DND-41 (cell line): ENCODE measurements at regions not wholly inside any gene's neighbourhood (a gene's known extent, or its start where the extent isn't known, plus 50 kb on each side); places are given as distances from the start of the nearest gene placed in this dataset.

Source experiments
- ATAC-seq: fragments of 200-7000 bp; cut with Tn5 transposase; 3 replicates; pipeline ENCODE4 v1.9.1; 2021; ENCODE audit warnings: low read depth; ENCODE audit not compliant: insufficient read depth
- DNase-seq: peaks from one replicate; pipeline ENCODE4 v3.0.0-alpha.2; 2020
- H2AFZ ChIP-seq: 2 replicates; pipeline ENCODE4 v1.6.0; 2012; ENCODE audit warnings: low read depth, low read length
- H3K27ac ChIP-seq: 2 replicates; pipeline ENCODE4 v1.5.1; 2012; ENCODE audit warnings: low read length, inconsistent platforms
- H3K27me3 ChIP-seq: fragments of 200-600 bp; sonication (generic); 2 replicates; pipeline ENCODE4 v1.6.0; 2012; ENCODE audit warnings: low read length, mild to moderate bottlenecking, inconsistent platforms; ENCODE audit not compliant: insufficient read depth, poor library complexity
- H3K36me3 ChIP-seq: 2 replicates; pipeline ENCODE4 v1.5.1; 2012; ENCODE audit warnings: low read length, inconsistent platforms; ENCODE audit not compliant: insufficient read depth
- H3K4me1 ChIP-seq: 2 replicates; pipeline ENCODE4 v1.5.1; 2012; ENCODE audit warnings: mild to moderate bottlenecking, low read length; ENCODE audit not compliant: insufficient read depth
- H3K4me2 ChIP-seq: 2 replicates; pipeline ENCODE4 v1.6.0; 2012; ENCODE audit warnings: mild to moderate bottlenecking, moderate library complexity, low read length, inconsistent platforms; ENCODE audit not compliant: insufficient read depth
- H3K4me3 ChIP-seq, 2 experiments: fragments of 200-600 bp in 1 of 2; shearing (Covaris generic) in 1 of 2; 2 replicates each; pipeline ENCODE4 v1.5.1; 2012 to 2016; ENCODE audit warnings: inconsistent platforms in 2 of 2, low read length in 2 of 2, mild to moderate bottlenecking in 2 of 2, low read depth in 1 of 2, moderate library complexity in 1 of 2
- H3K79me2 ChIP-seq: 2 replicates; pipeline ENCODE4 v1.6.0; 2012; ENCODE audit warnings: low read length, inconsistent platforms; ENCODE audit not compliant: insufficient read depth
- H3K9ac ChIP-seq: 2 replicates; pipeline ENCODE4 v1.6.0; 2012; ENCODE audit warnings: low read depth, mild to moderate bottlenecking, inconsistent platforms, low read length, moderate library complexity
- H3K9me3 ChIP-seq: 2 replicates; pipeline ENCODE4 v1.5.1; 2012; ENCODE audit warnings: low read length, moderate library complexity, mild to moderate bottlenecking, inconsistent platforms; ENCODE audit not compliant: insufficient read depth, severe bottlenecking
- H4K20me1 ChIP-seq: 2 replicates; pipeline ENCODE4 v1.6.0; 2012; ENCODE audit warnings: low read length; ENCODE audit not compliant: insufficient read depth
- EZH2 ChIP-seq: IDR thresholded peaks from 3 replicates; pipeline ENCODE4 v1.6.1; 2012; ENCODE audit warnings: borderline replicate concordance, low read depth, mild to moderate bottlenecking, moderate library complexity, low read length, inconsistent platforms; ENCODE audit not compliant: severe bottlenecking
- TF ChIP-seq, protein P1 (sequence below): IDR thresholded peaks from 2 replicates; pipeline ENCODE4 v1.5.1; 2012; ENCODE audit warnings: borderline replicate concordance, low read length, moderate library complexity, mild to moderate bottlenecking; ENCODE audit not compliant: poor library complexity, severe bottlenecking; ENCODE audit errors: extremely low read depth

DNA sequence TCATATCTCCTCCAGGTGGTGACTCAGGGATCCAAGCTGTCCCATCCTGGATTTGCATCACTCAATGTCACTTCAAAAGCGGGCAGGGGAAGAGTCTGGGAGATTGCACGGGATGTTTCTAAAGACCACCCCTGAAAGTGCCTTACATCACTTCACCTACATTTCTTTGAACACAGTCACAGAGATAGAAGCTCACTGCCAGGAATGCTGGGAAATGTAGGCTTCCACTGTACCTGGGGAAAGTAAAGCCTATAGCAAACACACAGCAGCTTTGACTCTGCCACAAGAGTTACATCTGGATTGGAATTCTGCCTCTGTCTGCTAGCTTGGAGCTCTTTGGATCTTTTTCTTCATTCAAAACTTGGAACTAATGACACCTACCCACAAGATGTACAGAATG is 300.9 kb downstream of the WDR11 start:
- ATAC-seq: no peak

DNA sequence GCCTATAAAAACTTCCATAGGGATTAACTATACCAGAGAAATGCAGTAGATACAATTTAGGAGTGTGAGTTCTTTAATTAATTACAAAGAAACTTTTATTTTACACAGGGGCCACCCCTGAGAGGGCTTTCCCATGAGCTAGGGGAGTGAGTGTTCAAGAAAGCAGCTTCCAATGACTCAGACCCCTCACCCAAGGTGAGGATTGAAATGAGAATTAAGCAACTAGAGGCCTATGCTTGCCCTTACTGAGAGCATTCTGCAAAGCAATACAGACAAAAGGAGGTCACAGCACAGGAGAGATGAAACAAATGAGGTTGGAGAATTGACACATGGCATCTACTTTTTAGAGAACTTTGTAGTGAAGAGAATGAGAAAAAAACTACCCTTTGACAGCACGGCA is 301.8 kb downstream of the WDR11 start:
- Histone ChIP-seq H3K4me3 (no peak overlapping the region), H3K36me3 (no peaks in the 10 kb centered on the region), H3K27ac (no peak overlapping the region), H2AFZ (no peak overlapping the region), H4K20me1 (no peaks in the 10 kb centered on the region), H3K27me3 (no peaks in the 10 kb centered on the region), H3K9ac (no peak overlapping the region), H3K4me2 (no peak overlapping the region), H3K4me1 (no peaks in the 10 kb centered on the region), H3K79me2 (no peaks in the 10 kb centered on the region), H3K9me3 (no peaks in the 10 kb centered on the region)
- no peak for ATAC-seq
- TF ChIP-seq, protein P1, sequence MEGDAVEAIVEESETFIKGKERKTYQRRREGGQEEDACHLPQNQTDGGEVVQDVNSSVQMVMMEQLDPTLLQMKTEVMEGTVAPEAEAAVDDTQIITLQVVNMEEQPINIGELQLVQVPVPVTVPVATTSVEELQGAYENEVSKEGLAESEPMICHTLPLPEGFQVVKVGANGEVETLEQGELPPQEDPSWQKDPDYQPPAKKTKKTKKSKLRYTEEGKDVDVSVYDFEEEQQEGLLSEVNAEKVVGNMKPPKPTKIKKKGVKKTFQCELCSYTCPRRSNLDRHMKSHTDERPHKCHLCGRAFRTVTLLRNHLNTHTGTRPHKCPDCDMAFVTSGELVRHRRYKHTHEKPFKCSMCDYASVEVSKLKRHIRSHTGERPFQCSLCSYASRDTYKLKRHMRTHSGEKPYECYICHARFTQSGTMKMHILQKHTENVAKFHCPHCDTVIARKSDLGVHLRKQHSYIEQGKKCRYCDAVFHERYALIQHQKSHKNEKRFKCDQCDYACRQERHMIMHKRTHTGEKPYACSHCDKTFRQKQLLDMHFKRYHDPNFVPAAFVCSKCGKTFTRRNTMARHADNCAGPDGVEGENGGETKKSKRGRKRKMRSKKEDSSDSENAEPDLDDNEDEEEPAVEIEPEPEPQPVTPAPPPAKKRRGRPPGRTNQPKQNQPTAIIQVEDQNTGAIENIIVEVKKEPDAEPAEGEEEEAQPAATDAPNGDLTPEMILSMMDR: no peak
- no peak for TF ChIP-seq EZH2
- DNase-seq: no peak

More for the DNA sequence above, 300.9 kb downstream of the WDR11 start:
- H3K9ac ChIP-seq: no peak overlapping the region
- no peaks in the 10 kb centered on the region for H3K4me1 ChIP-seq
- no peak overlapping the region for H3K4me3 ChIP-seq
- no peaks in the 10 kb centered on the region for H4K20me1 ChIP-seq
- no peak overlapping the region for H3K27ac ChIP-seq
- H2AFZ ChIP-seq: no peak overlapping the region
- no peak overlapping the region for H3K4me2 ChIP-seq
- no peaks in the 10 kb centered on the region for H3K27me3 ChIP-seq
- no peak for TF ChIP-seq EZH2
- TF ChIP-seq, protein P1: no peak
- H3K9me3 ChIP-seq: no peaks in the 10 kb centered on the region
- DNase-seq: no peak
- H3K36me3 ChIP-seq: no peaks in the 10 kb centered on the region
- H3K79me2 ChIP-seq: no peaks in the 10 kb centered on the region

DNA sequence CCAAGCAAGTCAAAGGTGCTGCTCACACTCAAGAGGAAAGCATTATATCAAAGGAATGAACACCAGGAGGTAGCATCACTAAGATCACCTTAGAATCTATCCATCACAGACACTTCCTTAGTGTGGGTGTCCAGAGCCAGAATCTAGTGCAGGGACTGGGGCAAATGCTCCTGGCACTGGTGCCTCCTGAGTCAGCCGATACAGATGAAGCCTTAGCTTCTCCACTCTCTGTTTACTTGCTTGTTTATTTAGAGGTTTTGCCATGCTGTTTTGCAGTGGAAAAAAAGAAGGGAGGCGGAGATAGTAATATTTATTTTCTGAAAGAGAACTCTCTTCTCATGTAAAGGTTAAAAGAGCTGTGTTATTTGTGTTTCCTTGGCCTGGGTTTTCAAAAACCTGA is 303.1 kb downstream of the WDR11 start:
- no peaks in the 10 kb centered on the region for H3K4me1 ChIP-seq
- H2AFZ ChIP-seq: no peak overlapping the region
- DNase-seq (no peak), ATAC-seq (no peak)
- no peak overlapping the region for H3K4me2 ChIP-seq
- H4K20me1 ChIP-seq: no peaks in the 10 kb centered on the region
- H3K36me3 ChIP-seq: no peaks in the 10 kb centered on the region
- H3K9ac ChIP-seq: no peak overlapping the region
- H3K79me2 ChIP-seq: no peaks in the 10 kb centered on the region
- no peaks in the 10 kb centered on the region for H3K27me3 ChIP-seq
- no peaks in the 10 kb centered on the region for H3K9me3 ChIP-seq
- TF ChIP-seq, protein P1: no peak
- no peak for TF ChIP-seq EZH2
- H3K4me3 ChIP-seq: no peak overlapping the region
- no peak overlapping the region for H3K27ac ChIP-seq

DNA sequence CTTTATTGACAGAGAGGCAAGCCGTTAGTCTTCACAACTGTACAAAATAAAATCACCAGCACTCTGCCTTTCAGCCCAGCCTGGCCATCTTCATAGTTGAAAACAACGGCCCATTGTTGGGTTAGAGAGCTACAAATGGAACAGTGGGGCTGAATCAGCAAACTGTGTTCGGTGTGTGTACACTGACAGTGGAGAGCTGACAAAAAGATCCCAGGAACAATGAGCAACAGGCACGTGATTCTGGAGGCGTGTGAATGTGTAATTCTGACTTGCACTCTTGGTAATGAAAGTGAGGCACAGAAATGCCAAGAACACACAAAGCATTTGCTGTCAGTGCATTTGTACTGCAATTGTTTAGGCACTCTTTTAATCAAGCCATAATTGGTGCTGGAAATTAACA is 303.7 kb downstream of the WDR11 start:
- H4K20me1 ChIP-seq: no peaks in the 10 kb centered on the region
- H2AFZ ChIP-seq: no peak overlapping the region
- no peaks in the 10 kb centered on the region for H3K79me2 ChIP-seq
- no peak overlapping the region for H3K27ac ChIP-seq
- no peaks in the 10 kb centered on the region for H3K27me3 ChIP-seq
- no peaks in the 10 kb centered on the region for H3K4me1 ChIP-seq
- DNase-seq (no peak), ATAC-seq (no peak)
- TF ChIP-seq EZH2: no peak
- TF ChIP-seq, protein P1: no peak
- H3K4me3 ChIP-seq: no peak overlapping the region
- no peak overlapping the region for H3K4me2 ChIP-seq
- no peaks in the 10 kb centered on the region for H3K9me3 ChIP-seq
- no peak overlapping the region for H3K9ac ChIP-seq
- no peaks in the 10 kb centered on the region for H3K36me3 ChIP-seq
